ENCODE measurements at regions not wholly inside any gene's neighbourhood (a gene's known extent, or its start where the extent isn't known, plus 50 kb on each side); places are given as distances from the start of the nearest gene placed in this dataset.

DNA sequence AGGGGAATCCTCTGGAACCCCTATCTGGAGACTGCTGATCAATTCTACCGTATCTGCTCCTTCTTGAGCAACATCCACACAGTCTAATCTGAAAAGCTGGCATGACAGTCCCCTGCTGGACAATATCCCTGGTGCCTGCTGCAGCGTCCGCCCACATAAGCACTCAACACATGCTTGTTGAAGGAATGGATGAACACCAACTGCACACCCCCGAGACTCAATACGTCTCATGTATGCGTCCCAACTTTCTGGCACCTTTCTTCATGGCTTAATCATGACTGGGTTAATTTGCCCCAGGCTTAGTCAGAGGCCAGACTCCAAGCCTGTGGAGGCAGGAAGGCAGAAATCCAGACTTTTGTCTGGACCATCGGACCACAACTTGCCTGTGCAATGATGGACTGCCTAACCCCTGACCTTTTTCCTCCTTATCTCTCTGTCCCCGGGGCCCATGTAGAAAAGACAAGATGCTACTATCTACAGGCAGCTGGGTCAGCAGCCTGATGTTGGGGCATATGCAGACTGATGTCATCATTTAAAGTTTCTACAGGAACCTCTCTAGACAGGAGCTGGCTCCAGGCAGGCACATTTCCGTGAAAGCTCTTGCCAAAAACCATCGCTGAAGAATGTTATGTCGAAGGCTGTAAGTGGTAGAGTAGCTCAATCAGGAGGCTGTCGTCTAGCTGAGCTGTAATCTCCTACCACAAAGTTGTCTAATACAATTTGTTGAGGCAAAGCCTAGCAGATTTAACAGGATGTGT lies 114.1 kb upstream of the TPM1 start:
- intact Hi-C loops (cut with micrococcal nuclease) = no loop called here

DNA sequence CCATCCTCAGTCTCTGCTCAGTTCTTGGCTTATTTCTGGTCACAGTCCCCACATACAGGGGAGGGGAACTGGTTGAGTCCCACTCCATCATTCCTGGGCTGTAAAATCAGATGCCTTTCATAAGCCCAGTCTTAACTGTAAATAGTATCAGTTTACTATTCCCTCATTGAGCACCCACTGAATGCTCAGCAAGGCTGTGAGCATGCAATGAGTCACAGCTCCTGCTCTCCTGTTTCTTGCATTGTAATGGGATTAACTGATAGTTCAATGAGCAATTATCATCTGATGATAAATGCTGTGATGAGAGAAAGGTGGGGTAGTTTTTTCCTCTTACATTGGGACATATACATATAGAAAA lies 113.6 kb upstream of the TPM1 start:
- intact Hi-C loops (cut with micrococcal nuclease) = no loop called here

DNA sequence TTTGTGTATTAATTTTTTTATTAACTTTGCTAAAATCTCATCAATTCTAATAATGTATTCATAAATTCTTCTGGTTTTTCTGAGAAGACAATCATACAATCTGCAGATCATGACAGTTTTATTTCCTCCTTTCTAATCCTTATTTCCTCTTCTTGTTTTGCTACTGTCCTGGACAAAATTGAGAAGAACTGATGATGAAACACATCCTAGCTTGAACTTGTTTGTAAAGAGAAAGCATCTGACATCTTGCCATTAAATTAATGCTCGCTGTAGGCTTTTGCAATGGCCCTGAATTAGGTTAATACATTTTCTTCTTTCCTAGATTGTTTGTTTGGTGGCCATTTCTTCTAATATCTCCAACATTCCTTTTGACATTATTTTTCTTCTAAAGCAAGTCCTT lies 110.9 kb upstream of the TPM1 start:
- intact Hi-C loops (cut with micrococcal nuclease) = no loop called here

DNA sequence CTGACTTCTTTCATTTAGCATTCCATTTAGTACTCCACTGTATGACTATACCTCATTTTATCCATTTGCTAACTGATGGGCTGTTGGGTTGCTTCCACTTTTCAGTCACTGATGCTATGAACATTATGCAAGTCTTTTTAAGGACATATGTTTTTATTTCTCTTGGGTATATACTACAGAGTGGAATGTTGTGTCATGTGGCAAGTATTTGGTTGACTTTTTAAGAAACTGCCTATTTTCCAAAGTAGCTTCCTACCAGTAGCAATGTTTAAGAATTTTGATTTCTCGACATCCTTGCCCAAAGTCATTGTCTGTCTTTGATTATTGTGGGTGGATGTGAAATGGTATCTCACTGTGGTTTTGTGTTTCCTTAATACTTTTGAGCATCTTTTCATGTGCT lies 110.1 kb upstream of the TPM1 start:
- intact Hi-C loops (cut with micrococcal nuclease) = no loop called here

DNA sequence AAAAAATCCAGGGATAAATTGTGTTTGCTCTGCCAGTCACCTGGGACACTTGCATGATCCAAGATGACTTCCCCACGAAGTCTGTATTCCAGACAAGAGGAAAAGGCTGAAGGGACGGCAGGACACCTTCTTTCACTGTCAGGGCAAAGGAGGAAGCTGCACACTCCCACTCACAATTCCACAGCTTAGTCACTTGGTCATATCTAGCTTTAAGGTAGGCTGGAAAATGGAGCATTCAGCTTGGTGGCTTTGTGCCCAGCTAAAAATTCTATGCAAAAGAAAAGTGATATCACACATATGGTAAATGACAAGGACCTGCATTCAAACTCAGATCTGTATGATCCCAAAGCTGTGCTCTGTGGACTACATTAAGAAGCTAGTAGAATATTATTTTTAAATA lies 109.2 kb upstream of the TPM1 start:
- intact Hi-C loops (cut with micrococcal nuclease) = no loop called here

DNA sequence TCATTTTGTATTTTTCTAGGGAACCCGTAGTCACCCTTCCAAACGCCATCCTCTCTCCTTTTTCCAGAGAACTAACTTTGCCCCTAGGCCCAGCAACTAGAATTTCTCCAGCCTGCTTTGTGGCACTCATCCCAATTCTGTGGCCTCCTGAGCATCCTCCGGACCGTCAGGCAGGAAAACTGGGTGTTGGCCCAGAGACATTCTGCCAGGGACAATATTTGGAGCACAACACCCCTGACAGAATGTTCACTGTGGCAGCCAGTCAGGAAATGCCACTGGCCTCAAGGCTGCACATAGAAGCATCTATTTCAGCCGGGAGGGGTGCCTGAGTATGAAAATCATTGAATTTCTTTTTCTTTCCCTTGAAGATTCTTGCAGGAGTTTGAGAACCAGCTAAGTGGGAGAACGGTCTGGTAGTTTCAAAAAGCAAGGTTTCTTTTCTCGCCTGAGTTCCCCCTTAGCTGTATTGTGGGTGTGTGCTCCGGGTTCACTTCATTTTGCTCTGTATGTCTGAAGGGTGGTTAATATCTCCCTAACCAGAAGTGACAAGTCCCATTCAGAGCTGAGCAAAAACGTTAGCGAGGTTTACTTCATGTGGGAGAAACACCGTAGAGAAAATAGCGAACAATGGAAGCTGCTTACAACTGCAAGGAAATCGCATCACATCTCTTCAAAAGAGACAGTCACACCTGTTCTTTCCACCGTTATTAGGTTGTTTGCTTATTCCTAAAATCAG lies 108.1 kb upstream of the TPM1 start:
- intact Hi-C loops (cut with micrococcal nuclease) = no loop called here

DNA sequence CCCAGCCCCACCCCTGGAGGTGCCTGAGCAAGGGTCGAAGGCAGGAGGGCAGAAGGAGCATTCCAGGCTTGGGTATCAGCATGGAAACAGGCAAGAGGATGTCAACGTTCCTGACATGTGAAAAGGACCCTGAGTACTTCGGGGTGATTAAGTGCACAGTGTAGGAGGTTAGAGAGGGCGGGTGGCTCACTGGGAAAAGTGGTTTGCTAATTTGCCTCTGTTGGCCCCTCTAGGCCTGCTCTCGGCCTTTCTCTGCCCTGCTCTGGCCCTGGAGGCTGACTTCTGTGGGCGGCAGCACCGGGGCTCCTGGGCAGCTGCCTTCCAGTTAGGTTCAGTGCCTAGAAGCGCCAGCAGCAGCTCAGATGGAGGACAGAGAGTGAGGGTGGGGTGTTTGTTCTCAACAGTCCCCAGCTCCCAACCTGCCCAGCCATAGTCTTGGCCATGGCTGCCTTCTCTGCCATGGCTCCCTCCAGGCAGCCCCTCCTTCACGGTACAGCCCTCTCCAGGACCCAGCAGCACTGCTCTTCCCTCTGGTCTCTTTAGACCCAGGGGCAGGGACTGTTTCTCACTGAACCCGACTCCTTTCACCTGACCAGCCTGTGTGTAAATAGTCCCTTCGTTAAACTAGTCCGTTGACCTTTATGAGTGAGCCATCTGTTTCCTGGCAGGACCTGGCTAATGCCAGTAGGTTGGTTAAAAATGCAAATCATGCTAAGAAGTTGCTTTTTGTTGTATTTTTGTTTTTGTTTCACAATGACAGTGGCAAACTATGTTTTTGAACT lies 107.1 kb upstream of the TPM1 start:
- intact Hi-C loops (cut with micrococcal nuclease) = no loop called here

DNA sequence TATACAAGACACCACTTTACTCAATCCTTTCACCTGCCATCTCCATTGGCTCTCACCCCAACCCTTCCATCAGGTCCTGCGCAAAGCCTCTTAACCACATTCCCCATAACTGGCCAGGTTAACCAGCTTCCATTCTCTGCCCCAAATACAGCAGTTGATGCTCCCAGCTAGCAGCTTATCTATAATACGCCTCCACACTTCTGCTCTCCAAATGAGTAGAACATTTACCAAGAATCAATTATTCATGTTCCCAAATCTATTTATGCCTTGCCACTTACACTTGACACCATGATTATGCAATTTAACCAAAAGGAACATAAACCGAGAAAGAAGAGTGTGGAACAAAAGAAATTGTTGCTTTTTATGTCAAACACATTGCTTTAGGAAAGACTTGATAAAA lies 103.7 kb upstream of the TPM1 start:
- intact Hi-C loops (cut with micrococcal nuclease) = no loop called here

DNA sequence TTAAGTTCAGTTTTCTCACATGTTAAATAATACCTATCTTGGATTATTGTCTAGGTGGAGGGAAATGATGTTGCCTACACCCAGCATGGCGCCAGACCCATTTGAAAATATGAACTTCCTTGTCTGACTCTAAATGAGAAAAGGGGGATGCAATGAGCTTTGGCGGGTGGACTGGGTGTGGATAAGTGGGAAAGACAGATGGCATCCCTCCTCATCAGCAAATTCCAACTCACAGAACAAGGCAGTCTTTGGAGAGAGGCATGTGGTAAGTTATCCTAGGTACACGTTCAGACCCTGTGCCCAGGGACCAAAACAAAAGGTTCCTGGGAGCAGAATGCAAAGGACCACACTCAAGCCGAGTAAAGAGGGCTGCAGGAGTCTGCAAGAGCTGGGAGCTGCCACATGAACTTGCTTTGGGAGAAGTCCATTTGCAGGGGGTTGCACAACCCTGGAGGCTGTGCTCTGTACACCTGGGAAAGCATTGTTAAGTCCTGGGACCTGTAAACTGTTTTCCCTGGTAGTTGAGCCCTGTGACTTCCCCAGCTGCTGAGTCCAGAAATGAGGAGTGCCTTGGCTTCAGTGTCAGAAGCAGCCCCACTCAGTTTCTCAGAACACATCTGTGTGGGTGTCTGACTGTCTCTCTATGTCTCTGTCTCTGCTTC lies 102.3 kb upstream of the TPM1 start:
- intact Hi-C loops (cut with micrococcal nuclease) = no loop called here

DNA sequence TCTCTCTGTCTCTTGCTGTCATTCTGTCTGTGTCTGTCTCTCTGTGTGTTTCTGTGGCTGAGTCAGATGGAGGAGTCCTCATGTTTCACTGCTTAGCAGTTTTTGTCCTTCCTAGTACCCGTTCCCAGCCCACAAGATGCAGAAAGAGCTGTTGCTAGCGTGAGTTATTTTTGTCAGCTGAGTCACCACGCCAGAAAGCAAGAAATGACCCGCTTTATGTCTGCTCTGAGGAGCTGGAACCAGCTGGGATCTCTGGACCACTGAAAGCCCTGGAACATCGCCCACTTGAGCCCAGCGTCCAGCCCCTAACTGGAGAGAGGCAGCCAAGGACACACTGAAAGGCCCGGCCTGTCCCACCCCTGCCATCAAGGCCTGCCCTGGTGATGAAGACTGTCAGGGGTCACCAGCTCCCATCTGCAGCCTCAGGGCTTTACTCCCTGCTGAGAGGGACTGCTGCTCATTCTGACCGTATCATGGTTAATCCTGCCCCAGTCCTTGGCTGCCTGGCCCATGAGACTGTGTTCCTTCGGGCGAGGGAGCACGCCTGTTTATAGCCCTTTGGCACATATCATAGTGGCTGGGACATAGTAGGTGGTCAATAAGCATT lies 101.7 kb upstream of the TPM1 start:
- intact Hi-C loops (cut with micrococcal nuclease) = no loop called here

DNA sequence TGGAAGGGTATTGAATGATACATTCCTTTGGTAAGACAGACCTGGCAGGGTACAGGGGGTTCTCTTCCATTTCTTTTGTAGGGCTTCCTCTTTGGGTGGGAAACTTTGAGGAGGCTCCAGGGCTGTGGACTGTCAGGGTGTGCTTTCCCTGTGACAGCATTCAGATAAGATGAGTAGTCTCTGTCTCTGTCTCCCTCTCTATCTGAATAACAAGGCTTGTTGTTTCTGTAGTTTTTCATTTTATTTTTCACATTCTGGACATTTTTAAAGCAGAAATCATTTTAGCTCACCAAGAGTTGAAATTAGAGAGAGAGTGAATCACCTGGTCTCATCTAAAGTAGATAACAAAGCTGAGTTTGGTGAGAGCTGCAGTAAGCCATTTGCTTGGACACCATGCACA lies 100.8 kb upstream of the TPM1 start:
- intact Hi-C loops (cut with micrococcal nuclease) = no loop called here

DNA sequence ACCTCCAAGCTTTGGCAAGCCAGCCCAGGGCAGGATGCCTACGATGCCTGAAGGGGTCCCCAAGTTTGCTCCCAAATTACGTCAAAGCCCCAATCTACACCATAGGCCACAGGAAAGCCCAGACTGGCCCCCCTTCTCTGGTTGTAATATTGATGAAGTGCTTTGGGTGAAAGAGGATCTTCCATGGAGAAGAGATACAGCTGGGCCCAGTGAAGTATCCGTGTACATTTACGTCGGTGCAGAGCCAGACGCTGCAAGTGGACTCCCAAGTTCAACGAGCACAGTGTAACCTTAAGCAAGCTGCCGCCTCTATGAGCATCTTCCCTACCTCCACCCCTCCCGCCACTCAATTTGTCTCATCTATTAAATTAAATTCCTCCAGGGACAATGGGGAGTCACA lies 100.1 kb upstream of the TPM1 start:
- intact Hi-C loops (cut with micrococcal nuclease) = no loop called here

DNA sequence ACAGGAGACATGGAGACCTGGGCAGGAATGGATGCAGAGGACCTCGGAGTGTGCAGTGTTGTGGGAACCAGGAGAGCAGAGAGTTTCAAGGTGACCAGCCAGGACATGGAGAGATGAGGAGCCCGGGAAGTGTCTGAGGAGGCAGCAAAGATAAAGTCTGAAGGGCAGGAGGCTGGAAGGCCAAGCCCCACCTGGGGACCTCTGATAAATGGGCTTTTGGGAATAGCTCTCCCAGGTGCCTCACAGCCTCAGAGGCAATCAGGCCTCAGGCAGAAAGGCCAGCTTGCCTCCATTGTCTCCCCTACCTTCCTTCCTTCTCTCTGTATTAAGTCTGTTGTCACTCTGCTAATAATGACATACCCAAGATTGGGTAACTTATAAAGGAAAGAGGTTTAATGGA lies 97.5 kb upstream of the TPM1 start:
- intact Hi-C loops (cut with micrococcal nuclease) = no loop called here

DNA sequence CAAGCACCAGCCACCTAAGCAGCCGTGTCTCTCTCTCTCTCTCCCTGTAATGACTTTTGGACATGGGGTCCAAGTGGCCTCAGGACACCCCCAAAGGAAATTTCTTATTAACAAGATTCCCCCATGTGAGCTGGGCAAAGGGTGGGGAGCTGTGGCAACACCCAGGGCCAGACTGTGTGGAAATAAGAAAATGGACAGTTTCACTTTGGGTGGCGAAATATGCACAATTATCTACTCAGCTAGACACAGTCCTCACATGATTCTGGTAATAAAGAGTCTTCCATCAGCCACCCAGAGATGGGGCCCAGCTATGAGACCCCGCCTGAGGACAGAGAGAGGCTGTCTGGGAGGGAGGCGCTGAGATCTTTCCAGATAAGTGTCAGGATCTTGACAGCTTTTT lies 96.8 kb upstream of the TPM1 start:
- intact Hi-C loops (cut with micrococcal nuclease) = no loop called here

DNA sequence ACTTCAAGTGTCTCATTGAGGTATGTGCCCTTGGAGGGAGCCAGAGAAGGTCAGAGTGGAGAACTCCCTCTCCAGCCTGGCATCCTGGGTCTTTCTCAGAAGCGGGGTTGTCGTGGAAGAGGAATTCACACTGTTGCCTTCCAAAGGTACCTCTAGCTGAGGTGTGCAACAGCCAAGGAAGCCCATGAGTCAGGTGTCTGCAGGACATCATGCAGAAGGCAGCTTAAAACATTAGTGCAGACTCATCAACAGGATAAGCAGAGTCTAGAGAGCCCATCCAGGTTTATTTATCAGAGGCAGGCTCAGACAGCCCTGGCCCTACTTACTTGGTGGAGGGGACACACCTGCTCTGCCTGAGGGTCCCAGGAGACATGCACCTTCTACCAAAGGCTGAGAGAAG lies 95.6 kb upstream of the TPM1 start:
- intact Hi-C loops (cut with micrococcal nuclease) = no loop called here

DNA sequence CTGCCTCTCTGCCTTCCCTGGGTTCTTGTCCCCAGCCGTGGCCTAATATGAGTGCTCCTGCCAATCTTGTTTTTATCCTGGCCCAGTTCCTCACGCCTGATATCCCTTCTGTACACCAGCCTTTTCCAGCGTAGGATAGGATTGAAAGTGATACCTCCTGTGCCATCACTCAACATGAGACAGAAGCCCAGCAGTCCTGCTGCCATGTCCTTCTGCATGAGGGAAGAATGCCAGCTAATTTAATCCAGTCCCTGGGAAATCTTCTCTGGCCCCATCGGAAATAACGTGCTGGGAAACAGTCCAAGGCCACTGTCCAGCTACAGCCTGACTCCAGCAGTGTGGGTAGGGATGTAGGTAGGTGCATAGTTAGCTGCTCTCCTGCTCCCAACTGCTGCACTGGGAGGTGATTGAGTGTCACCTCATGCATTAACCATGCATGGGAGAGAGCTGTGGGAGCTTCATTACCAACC lies 92.0 kb upstream of the TPM1 start:
- intact Hi-C loops (cut with micrococcal nuclease) = no loop called here

DNA sequence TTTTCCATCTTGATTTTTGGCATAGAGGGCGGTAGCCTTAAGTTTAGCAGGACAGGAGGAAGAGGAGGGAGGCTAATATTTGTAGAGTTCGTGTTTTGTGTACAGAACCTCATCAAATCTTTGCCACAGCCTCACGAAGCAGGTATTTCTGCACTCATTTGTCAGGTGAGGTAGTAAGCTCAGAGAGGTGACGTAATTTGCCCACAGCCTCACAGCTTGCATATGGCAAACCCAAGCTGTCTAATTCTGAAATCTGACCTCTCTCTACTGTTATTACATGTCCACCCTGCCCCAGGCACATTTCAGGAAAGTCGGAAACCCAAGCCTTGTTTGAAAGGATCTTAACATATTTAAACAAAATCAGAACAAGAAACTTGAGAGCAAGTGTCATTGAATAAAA lies 91.1 kb upstream of the TPM1 start:
- intact Hi-C loops (cut with micrococcal nuclease) = no loop called here

DNA sequence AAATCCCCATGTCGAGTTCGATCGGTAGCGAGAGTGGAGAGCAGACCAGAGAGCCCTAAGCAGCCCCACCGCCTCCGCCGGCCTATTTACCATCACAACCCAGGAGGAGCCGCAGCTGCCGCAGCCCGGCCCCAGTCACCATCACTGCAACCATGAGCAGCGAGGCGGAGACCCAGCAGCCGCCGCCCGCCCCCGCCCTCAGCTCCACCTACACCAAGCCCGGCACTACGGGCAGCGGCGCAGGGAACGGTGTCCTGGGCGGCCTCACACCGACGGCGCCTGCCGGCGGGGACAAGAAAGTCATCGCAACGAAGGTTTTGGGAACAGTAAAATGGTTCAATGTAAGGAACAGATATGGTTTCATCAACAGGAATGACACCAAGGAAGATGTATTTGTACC lies 89.5 kb upstream of the TPM1 start:
- intact Hi-C loops (cut with micrococcal nuclease) = no loop called here

DNA sequence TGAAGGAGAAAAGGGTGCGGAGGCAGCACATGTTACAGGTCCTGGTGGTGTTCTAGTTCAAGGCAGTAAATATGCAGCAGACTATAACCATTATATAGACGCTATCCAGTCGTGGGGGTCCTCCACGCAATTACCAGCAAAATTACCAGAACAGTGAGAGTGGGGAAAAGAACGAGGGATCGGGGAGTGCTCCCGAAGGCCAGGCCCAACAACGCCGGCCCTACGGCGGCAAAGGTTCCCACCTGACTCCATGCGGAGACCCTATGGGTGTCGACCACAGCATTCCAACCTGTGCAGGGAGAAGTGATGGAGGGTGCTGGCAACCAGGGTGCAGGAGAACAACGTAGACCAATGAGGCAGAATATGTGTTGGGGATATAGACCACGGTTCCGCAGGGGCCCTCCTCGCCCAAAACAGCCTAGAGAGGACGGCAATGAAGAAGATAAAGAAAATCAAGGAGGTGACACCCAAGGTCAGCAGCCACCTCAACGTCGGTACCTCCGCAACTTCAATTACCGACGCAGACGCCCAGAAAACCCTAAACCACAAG lies 89.0 kb upstream of the TPM1 start:
- intact Hi-C loops (cut with micrococcal nuclease) = no loop called here

DNA sequence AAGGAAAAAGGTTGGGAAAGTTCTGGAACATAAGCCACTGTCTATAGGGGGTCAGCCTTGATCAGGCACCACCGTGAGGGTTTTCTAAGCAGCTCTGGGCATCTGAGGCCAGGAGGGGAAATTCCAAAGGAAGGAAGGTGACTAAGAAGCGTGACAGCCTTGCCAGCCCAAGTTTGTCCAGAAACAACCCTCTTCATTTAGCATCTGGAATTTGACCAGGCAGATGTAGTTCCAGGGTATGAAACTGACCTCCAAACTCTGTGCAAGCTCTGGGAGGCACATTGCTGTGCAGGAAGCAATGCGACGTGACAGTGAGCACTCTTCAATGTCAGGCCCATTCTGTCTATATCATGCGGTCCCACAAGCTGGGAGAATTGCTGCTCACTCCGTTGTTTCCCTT lies 85.4 kb upstream of the TPM1 start:
- intact Hi-C loops (cut with micrococcal nuclease) = no loop called here
